ENCODE measurements at regions not wholly inside any gene's neighbourhood (a gene's known extent, or its start where the extent isn't known, plus 50 kb on each side); places are given as distances from the start of the nearest gene placed in this dataset.

DNA sequence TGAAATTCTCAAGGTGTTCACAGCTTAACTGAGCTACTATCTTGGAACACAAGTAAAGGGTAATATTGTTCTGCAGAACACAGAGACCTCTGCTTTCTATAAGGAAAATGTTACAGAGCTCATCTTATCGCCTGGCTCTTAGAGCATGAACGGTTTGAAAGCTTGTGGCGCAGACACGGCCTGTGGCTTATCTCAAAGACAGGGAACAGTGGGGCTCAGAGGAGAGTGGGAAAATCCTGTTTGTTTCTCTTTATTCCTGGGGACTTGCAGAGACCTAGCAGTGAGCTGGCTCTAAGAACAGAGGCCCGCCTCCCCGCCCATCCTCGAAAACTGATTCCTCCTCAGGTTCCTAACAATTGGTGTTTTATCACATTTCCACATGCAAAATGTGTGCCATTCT is 131.7 kb downstream of the EMX2 start:
- no peak for FAIRE-seq
- CTCF ChIA-PET: no interaction called here
- intact Hi-C loops (cut with micrococcal nuclease): no loop called here

DNA sequence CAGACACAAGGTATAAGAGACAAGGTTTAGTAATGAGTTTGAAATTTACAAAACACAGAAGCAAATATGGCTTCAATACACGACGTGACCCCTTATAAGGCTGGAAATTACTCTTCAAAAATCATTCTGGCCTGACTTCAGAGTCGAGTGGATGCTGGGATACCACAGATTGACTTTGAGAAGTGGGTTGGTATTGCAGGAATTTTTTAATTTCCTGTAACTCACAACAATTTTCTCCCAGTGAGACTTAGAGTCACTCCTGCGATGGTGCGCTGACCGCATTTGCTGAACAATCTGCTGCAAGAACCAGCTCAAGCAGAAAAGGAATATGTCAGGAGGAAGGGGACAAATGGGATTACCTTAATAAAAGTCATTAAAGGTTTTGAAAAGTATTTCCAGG is 132.1 kb downstream of the EMX2 start:
- CTCF ChIA-PET: no interaction called here
- Histone ChIP-seq H4K20me1 (replicated peaks; ENCODE audit: control insufficient read depth, extremely low read depth, insufficient read depth, low read length) (no peaks in the 10 kb centered on the region), H3K4me1 (ENCODE audit: control insufficient read depth, extremely low read depth, insufficient read depth, low read length) (no peaks in the 10 kb centered on the region), H3K4me2 (ENCODE audit: insufficient read depth, low read length) (no peak overlapping the region), H3K9ac (replicated peaks; ENCODE audit: extremely low read depth, insufficient read depth, low read length) (no peak overlapping the region), H3K27ac (ENCODE audit: insufficient read depth, low read depth, low read length) (no peak overlapping the region), H3K9me3 (replicated peaks; ENCODE audit: control insufficient read depth, insufficient read depth, low read length) (no peaks in the 10 kb centered on the region), H3K79me2 (ENCODE audit: control insufficient read depth, insufficient read depth, low read length) (no peaks in the 10 kb centered on the region), H3K4me3 (replicated peaks in 1 of 3; ENCODE audit: insufficient read depth in 1 of 3, low read depth in 1 of 3, low read length in 3 of 3) (no peak overlapping the region), H3K9me1 (replicated peaks; ENCODE audit: control insufficient read depth, extremely low read depth, insufficient read depth, low read length) (no peaks in the 10 kb centered on the region), H2AFZ (ENCODE audit: low read depth, low read length) (no peak overlapping the region), H3K27me3 (ENCODE audit: control insufficient read depth in 2 of 2, insufficient read depth in 2 of 2, low read length in 2 of 2) (no peaks in the 10 kb centered on the region), H3K36me3 (ENCODE audit: control insufficient read depth in 2 of 2, extremely low read depth in 1 of 2, insufficient read depth in 2 of 2, low read length in 2 of 2) (no peaks in the 10 kb centered on the region)
- BruUV-seq (replicated peaks): no TSS peak
- dilution Hi-C loops (cut with MboI; ENCODE audit: extremely low pct_ligation_motif_present, low sequenced_read_pairs): no loop called here
- POLR2A ChIA-PET: no interaction called here
- FAIRE-seq (no peak), DNase-seq (ENCODE audit: low read depth, low spot score) (no peak)
- TF ChIP-seq POLR2A (IDR thresholded peaks at IDR 0.05; ENCODE audit: low read depth, low read length): no peak
- TF ChIP-seq, protein P1, sequence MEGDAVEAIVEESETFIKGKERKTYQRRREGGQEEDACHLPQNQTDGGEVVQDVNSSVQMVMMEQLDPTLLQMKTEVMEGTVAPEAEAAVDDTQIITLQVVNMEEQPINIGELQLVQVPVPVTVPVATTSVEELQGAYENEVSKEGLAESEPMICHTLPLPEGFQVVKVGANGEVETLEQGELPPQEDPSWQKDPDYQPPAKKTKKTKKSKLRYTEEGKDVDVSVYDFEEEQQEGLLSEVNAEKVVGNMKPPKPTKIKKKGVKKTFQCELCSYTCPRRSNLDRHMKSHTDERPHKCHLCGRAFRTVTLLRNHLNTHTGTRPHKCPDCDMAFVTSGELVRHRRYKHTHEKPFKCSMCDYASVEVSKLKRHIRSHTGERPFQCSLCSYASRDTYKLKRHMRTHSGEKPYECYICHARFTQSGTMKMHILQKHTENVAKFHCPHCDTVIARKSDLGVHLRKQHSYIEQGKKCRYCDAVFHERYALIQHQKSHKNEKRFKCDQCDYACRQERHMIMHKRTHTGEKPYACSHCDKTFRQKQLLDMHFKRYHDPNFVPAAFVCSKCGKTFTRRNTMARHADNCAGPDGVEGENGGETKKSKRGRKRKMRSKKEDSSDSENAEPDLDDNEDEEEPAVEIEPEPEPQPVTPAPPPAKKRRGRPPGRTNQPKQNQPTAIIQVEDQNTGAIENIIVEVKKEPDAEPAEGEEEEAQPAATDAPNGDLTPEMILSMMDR (IDR thresholded peaks at IDR 0.05; ENCODE audit: extremely low read depth in 1 of 2, insufficient read depth in 1 of 2, low read depth in 1 of 2, low read length in 2 of 2): no peak
- TF ChIP-seq, protein P2, sequence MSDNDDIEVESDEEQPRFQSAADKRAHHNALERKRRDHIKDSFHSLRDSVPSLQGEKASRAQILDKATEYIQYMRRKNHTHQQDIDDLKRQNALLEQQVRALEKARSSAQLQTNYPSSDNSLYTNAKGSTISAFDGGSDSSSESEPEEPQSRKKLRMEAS (IDR thresholded peaks at IDR 0.05; ENCODE audit: insufficient read depth, insufficient read length): no peak
- TF ChIP-seq POLR2AphosphoS5 (IDR thresholded peaks at IDR 0.05; ENCODE audit: insufficient read depth, low read depth, low read length): no peak
- TF ChIP-seq GATA2 (IDR thresholded peaks at IDR 0.05; ENCODE audit: insufficient read depth, insufficient read length, low read depth, low read length): no peak
- no peak for TF ChIP-seq FOS (IDR thresholded peaks at IDR 0.05; ENCODE audit: borderline replicate concordance, insufficient read depth, low read length)
- TF ChIP-seq MYC (IDR thresholded peaks at IDR 0.05; ENCODE audit: low read depth, low read length): no peak
- no peak for TF ChIP-seq EZH2 (IDR thresholded peaks at IDR 0.05; ENCODE audit: borderline replicate concordance, low read depth, low read length, severe bottlenecking)
- no peak for TF ChIP-seq JUN (IDR thresholded peaks at IDR 0.05; ENCODE audit: borderline replicate concordance, insufficient read depth, insufficient read length, low read depth)
- intact Hi-C loops (cut with micrococcal nuclease): no loop called here

More for the DNA sequence above, 131.7 kb downstream of the EMX2 start:
- DNase-seq (ENCODE audit: low read depth, low spot score): no peak
- no peak overlapping the region for H3K9ac ChIP-seq (replicated peaks; ENCODE audit: extremely low read depth, insufficient read depth, low read length)
- H3K4me3 ChIP-seq (replicated peaks in 1 of 3; ENCODE audit: insufficient read depth in 1 of 3, low read depth in 1 of 3, low read length in 3 of 3): no peak overlapping the region
- no peak overlapping the region for H3K27ac ChIP-seq (ENCODE audit: insufficient read depth, low read depth, low read length)
- no peaks in the 10 kb centered on the region for H3K36me3 ChIP-seq (ENCODE audit: control insufficient read depth in 2 of 2, extremely low read depth in 1 of 2, insufficient read depth in 2 of 2, low read length in 2 of 2)
- POLR2A ChIA-PET: no interaction called here
- dilution Hi-C loops (cut with MboI; ENCODE audit: extremely low pct_ligation_motif_present, low sequenced_read_pairs): no loop called here
- H3K4me1 ChIP-seq (ENCODE audit: control insufficient read depth, extremely low read depth, insufficient read depth, low read length): no peaks in the 10 kb centered on the region
- no peak overlapping the region for H2AFZ ChIP-seq (ENCODE audit: low read depth, low read length)
- H3K79me2 ChIP-seq (ENCODE audit: control insufficient read depth, insufficient read depth, low read length): no peaks in the 10 kb centered on the region
- BruUV-seq (replicated peaks): no TSS peak
- H3K9me1 ChIP-seq (replicated peaks; ENCODE audit: control insufficient read depth, extremely low read depth, insufficient read depth, low read length): no peaks in the 10 kb centered on the region
- no peaks in the 10 kb centered on the region for H4K20me1 ChIP-seq (replicated peaks; ENCODE audit: control insufficient read depth, extremely low read depth, insufficient read depth, low read length)
- no peak overlapping the region for H3K4me2 ChIP-seq (ENCODE audit: insufficient read depth, low read length)
- H3K9me3 ChIP-seq (replicated peaks; ENCODE audit: control insufficient read depth, insufficient read depth, low read length): no peaks in the 10 kb centered on the region
- TF ChIP-seq POLR2A (IDR thresholded peaks at IDR 0.05; ENCODE audit: low read depth, low read length) (no peak), EZH2 (IDR thresholded peaks at IDR 0.05; ENCODE audit: borderline replicate concordance, low read depth, low read length, severe bottlenecking) (no peak), POLR2AphosphoS5 (IDR thresholded peaks at IDR 0.05; ENCODE audit: insufficient read depth, low read depth, low read length) (no peak), MYC (IDR thresholded peaks at IDR 0.05; ENCODE audit: low read depth, low read length) (no peak)
- H3K27me3 ChIP-seq (ENCODE audit: control insufficient read depth in 2 of 2, insufficient read depth in 2 of 2, low read length in 2 of 2): no peaks in the 10 kb centered on the region

Data from endothelial cell of umbilical vein (primary cell).